Islet of Langerhans (tissue), 1 donor: ENCODE measurements at regions not wholly inside any gene's neighbourhood (a gene's known extent, or its start where the extent isn't known, plus 50 kb on each side); places are given as distances from the start of the nearest gene placed in this dataset.
A peak's percentile ranks its signal among the peaks of the same experiment; 100 is the strongest.

Experiments used
- FAIRE-seq: peaks from one replicate; lab custom pipeline; 2011; peaks lifted over from hg19 to GRCh38; lab: Jason Lieb, UNC

- no peak for FAIRE-seq
Observed at GRCh38 chr4:14177987-14178386, 550.5 kb upstream of the BOD1L1 start.

- no peak for FAIRE-seq
Observed at GRCh38 chr4:14178421-14178820, 550.9 kb upstream of the BOD1L1 start.

GRCh38 chr4:14180166-14180565 is 552.6 kb upstream of the BOD1L1 start:
- FAIRE-seq, result no peak

GRCh38 chr4:14180983-14181601 is 553.6 kb upstream of the BOD1L1 start:
- no peak for FAIRE-seq

GRCh38 chr4:14182148-14182547 is 554.6 kb upstream of the BOD1L1 start:
- FAIRE-seq, result peak; percentile 58

- no peak for FAIRE-seq
Observed at GRCh38 chr4:14184265-14184664, 556.7 kb upstream of the BOD1L1 start.

- FAIRE-seq, result no peak
Observed at GRCh38 chr4:14184767-14185166, 557.2 kb upstream of the BOD1L1 start.

GRCh38 chr4:14188214-14188613 is 560.7 kb upstream of the BOD1L1 start:
- no peak for FAIRE-seq

- FAIRE-seq, result no peak
Observed at GRCh38 chr4:14193601-14194000, 566.1 kb upstream of the BOD1L1 start.

- no peak for FAIRE-seq
Observed at GRCh38 chr4:14196131-14196530, 568.6 kb upstream of the BOD1L1 start.

- FAIRE-seq, result no peak
Observed at GRCh38 chr4:14215116-14215770, 587.7 kb upstream of the BOD1L1 start.

- FAIRE-seq, result no peak
Observed at GRCh38 chr4:14217401-14217800, 589.9 kb upstream of the BOD1L1 start.

GRCh38 chr4:14218641-14219040 is 591.1 kb upstream of the BOD1L1 start:
- no peak for FAIRE-seq

GRCh38 chr4:14221176-14221575 is 593.7 kb upstream of the BOD1L1 start:
- no peak for FAIRE-seq

- FAIRE-seq, result no peak
Observed at GRCh38 chr4:14222377-14223029, 595.0 kb upstream of the BOD1L1 start.

GRCh38 chr4:14223461-14223860 is 595.9 kb upstream of the BOD1L1 start:
- FAIRE-seq, result no peak

GRCh38 chr4:14225688-14226207 is 598.2 kb upstream of the BOD1L1 start:
- FAIRE-seq, result peak; percentile 91

GRCh38 chr4:14233126-14233525 is 605.6 kb upstream of the BOD1L1 start:
- no peak for FAIRE-seq

GRCh38 chr4:14234307-14234706 is 606.8 kb upstream of the BOD1L1 start:
- FAIRE-seq, result no peak

GRCh38 chr4:14236359-14236758 is 608.8 kb upstream of the BOD1L1 start:
- no peak for FAIRE-seq

- no peak for FAIRE-seq
Observed at GRCh38 chr4:14237911-14238310, 610.4 kb upstream of the BOD1L1 start.

GRCh38 chr4:14241574-14241973 is 614.0 kb upstream of the BOD1L1 start:
- FAIRE-seq, result no peak

- peak; percentile 82 for FAIRE-seq
Observed at GRCh38 chr4:14247767-14248166, 620.2 kb upstream of the BOD1L1 start.

- no peak for FAIRE-seq
Observed at GRCh38 chr4:14249226-14249625, 621.7 kb upstream of the BOD1L1 start.
